B cell (primary cell): ENCODE measurements at regions not wholly inside any gene's neighbourhood (a gene's known extent, or its start where the extent isn't known, plus 50 kb on each side); places are given as distances from the start of the nearest gene placed in this dataset.

Experiments used
- ATAC-seq: fragments of 200-7000 bp; cut with Tn5 transposase; one replicate; pipeline ENCODE4 v1.10.0; 2021; ENCODE audit warnings: low read depth, mild to moderate bottlenecking, moderate number of reproducible peaks, moderate library complexity
- CTCF ChIA-PET: fragments of 350-600 bp; sonication (Branson Sonifier 250); formaldehyde crosslinking; loops from one replicate; lab custom pipeline; 2021; ENCODE audit warnings: antibody characterized with exemption, inconsistent platforms; lab: Charles Lee
- POLR2A ChIA-PET: fragments of 350-600 bp; sonication (Branson Sonifier 250); formaldehyde crosslinking; loops from one replicate; lab custom pipeline; 2021; ENCODE audit warnings: antibody characterized with exemption; lab: Charles Lee
- DNase-seq: peaks from one replicate; pipeline ENCODE4 v3.0.0; 2013
- H2AFZ ChIP-seq: 2 replicates; pipeline ENCODE4 v1.6.1; 2012; ENCODE audit warnings: mild to moderate bottlenecking, low read depth, low read length; ENCODE audit not compliant: insufficient read depth, poor library complexity, severe bottlenecking
- H3K27ac ChIP-seq, 2 donors: 1 replicate in 1 of 2; 2 replicates in 1 of 2; pipeline ENCODE4 v1.5.1; 2012 to 2013; ENCODE audit warnings: low read length in 2 of 2, mild to moderate bottlenecking in 2 of 2, moderate library complexity in 1 of 2
- H3K27me3 ChIP-seq, 4 experiments: fragments of 200-600 bp in 1 of 4; sonication (generic) in 1 of 4; replicated peaks in 1 of 4; 1 replicate in 2 of 4; 2 replicates in 2 of 4; pipeline versions ENCODE4 v1.6.1 to v1.7.0; 2013 to 2016; ENCODE audit warnings: low read length in 3 of 4, mild to moderate bottlenecking in 2 of 4, mixed read lengths in 1 of 4, moderate library complexity in 1 of 4; ENCODE audit not compliant: insufficient read depth in 4 of 4, control insufficient read depth in 3 of 4; ENCODE audit errors: control extremely low read depth in 1 of 4
- H3K36me3 ChIP-seq, 2 experiments: replicated peaks in 1 of 2; 1 replicate in 1 of 2; 2 replicates in 1 of 2; pipeline versions ENCODE4 v1.6.1 to v1.7.1; 2013; ENCODE audit warnings: low read length in 1 of 2; ENCODE audit not compliant: insufficient read depth in 2 of 2, control insufficient read depth in 1 of 2; ENCODE audit errors: control extremely low read depth in 1 of 2, extremely low read depth in 1 of 2
- H3K4me1 ChIP-seq, 2 donors: fragments of 200-600 bp in 1 of 2; sonication (generic) in 1 of 2; 1 replicate in 1 of 2; 2 replicates in 1 of 2; pipeline versions ENCODE4 v1.5.1 to v1.6.1; 2013 to 2017; ENCODE audit warnings: low read length in 2 of 2; ENCODE audit not compliant: control insufficient read depth in 2 of 2, insufficient read depth in 2 of 2
- H3K4me2 ChIP-seq: replicated peaks from 2 replicates; pipeline ENCODE3; 2012; ENCODE audit warnings: mild to moderate bottlenecking, low read depth, low read length; ENCODE audit not compliant: poor library complexity, severe bottlenecking
- H3K4me3 ChIP-seq, 5 experiments: fragments of 200-600 bp in 1 of 5; sonication (generic) in 1 of 5; 1 replicate in 3 of 5; 2 replicates in 2 of 5; pipeline versions ENCODE4 v1.5.1 to v1.7.0; 2011 to 2016; ENCODE audit warnings: low read length in 4 of 5, mild to moderate bottlenecking in 4 of 5, low read depth in 2 of 5, control low read depth in 1 of 5, moderate library complexity in 1 of 5; ENCODE audit not compliant: insufficient read depth in 1 of 5; ENCODE audit errors: control extremely low read depth in 1 of 5, extremely low read depth in 1 of 5
- H3K79me2 ChIP-seq: fragments of 200-600 bp; sonication (generic); one replicate; pipeline ENCODE4 v1.6.0; 2016; ENCODE audit warnings: low read length; ENCODE audit not compliant: control insufficient read depth, insufficient read depth
- H3K9ac ChIP-seq: fragments of 200-600 bp; sonication (generic); 2 replicates; pipeline ENCODE4 v1.6.1; 2017; ENCODE audit warnings: mild to moderate bottlenecking, low read length, moderate library complexity
- H3K9me3 ChIP-seq, 3 donors: one replicate each; pipeline versions ENCODE4 v1.6.1 to v1.7.1; 2013; ENCODE audit warnings: low read length in 2 of 3; ENCODE audit not compliant: control insufficient read depth in 2 of 3, insufficient read depth in 1 of 3; ENCODE audit errors: control extremely low read depth in 1 of 3
- H4K20me1 ChIP-seq: 2 replicates; pipeline ENCODE4 v1.6.0; 2012; ENCODE audit warnings: mild to moderate bottlenecking, low read length; ENCODE audit not compliant: insufficient read depth, control insufficient read depth, poor library complexity, severe bottlenecking
- H3K27ac Mint-ChIP-seq: one replicate; pipeline ENCODE4 v1.8.0; 2021; ENCODE audit warnings: mixed read lengths
- H3K27me3 Mint-ChIP-seq: one replicate; pipeline ENCODE4 v1.8.0; 2021; ENCODE audit warnings: mixed read lengths
- H3K4me1 Mint-ChIP-seq: one replicate; pipeline ENCODE4 v1.8.0; 2021; ENCODE audit warnings: mixed read lengths
- H3K4me3 Mint-ChIP-seq: one replicate; pipeline ENCODE4 v1.8.0; 2021; ENCODE audit warnings: mixed read lengths
- H3K9me3 Mint-ChIP-seq: one replicate; pipeline ENCODE4 v1.8.0; 2022; ENCODE audit warnings: mixed read lengths; ENCODE audit not compliant: insufficient read depth
- CTCF ChIP-seq: fragments of 200-600 bp; IDR thresholded peaks from one replicate; pipeline ENCODE4 v1.8.0; 2022; ENCODE audit warnings: antibody characterized with exemption, mild to moderate bottlenecking
- EZH2 ChIP-seq: IDR thresholded peaks from 2 replicates; pipeline ENCODE4 v1.6.1; 2012; ENCODE audit warnings: borderline replicate concordance, low read depth, mild to moderate bottlenecking, moderate library complexity, low read length; ENCODE audit not compliant: insufficient read depth, poor library complexity, severe bottlenecking
- WGBS: methylation state at CpG from one replicate; pipeline ENCODE4 v1.1.5; 2013; ENCODE audit warnings: missing lambda C conversion rate; ENCODE audit not compliant: insufficient coverage; 5-methylcytosine and 5-hydroxymethylcytosine counted together
- intact Hi-C: fragments of 100-400 bp; cut with micrococcal nuclease; formaldehyde crosslinking; loops from one replicate; pipeline ENCODE4 v1.10.0; 2022

- DNase-seq: no peak
- CTCF ChIA-PET: no interaction called here
- H3K27ac Mint-ChIP-seq: no peak overlapping the region
- ATAC-seq: no peak
- 100% methylated on average over 3 of the region's 3 CpGs for WGBS
- Histone ChIP-seq H2AFZ (no peak overlapping the region), H4K20me1 (no peaks in the 10 kb centered on the region), H3K4me3 (no peak overlapping the region), H3K36me3 (no peaks in the 10 kb centered on the region), H3K79me2 (no peaks in the 10 kb centered on the region), H3K4me2 (no peak overlapping the region), H3K27me3 (peaks cover 0 to 33% (median 11%) of the 10 kb centered on the region in 4 experiments), H3K27ac (no peak overlapping the region), H3K4me1 (peaks cover 17 to 22% of the 10 kb centered on the region in 2 donors), H3K9me3 (peaks cover 0 to 23% (median 0%) of the 10 kb centered on the region in 3 donors), H3K9ac (no peak overlapping the region)
- H3K4me1 Mint-ChIP-seq: peaks cover 17% of the 10 kb centered on the region
- intact Hi-C loops: no loop called here
- no peaks in the 10 kb centered on the region for H3K9me3 Mint-ChIP-seq
- TF ChIP-seq CTCF: no peak
- TF ChIP-seq EZH2: no peak
- no peak overlapping the region for H3K4me3 Mint-ChIP-seq
- H3K27me3 Mint-ChIP-seq: peaks cover 23% of the 10 kb centered on the region
- POLR2A ChIA-PET: no interaction called here
Measured at GRCh38 chr9:129339539-129340157, 161.6 kb upstream of the IER5L start.

GRCh38 chr9:129338724-129339430 lies 160.8 kb upstream of the IER5L start:
- Histone ChIP-seq H3K4me2 (no peak overlapping the region), H2AFZ (no peak overlapping the region), H3K79me2 (no peaks in the 10 kb centered on the region), H4K20me1 (no peaks in the 10 kb centered on the region), H3K27me3 (peaks cover 0 to 41% (median 14%) of the 10 kb centered on the region in 4 experiments), H3K36me3 (no peaks in the 10 kb centered on the region), H3K27ac (no peak overlapping the region), H3K9me3 (peaks cover 0 to 29% (median 0%) of the 10 kb centered on the region in 3 donors), H3K4me1 (peaks cover 24 to 30% of the 10 kb centered on the region in 2 donors), H3K4me3 (no peak overlapping the region), H3K9ac (no peak overlapping the region)
- H3K9me3 Mint-ChIP-seq: no peaks in the 10 kb centered on the region
- POLR2A ChIA-PET: interaction anchor here (0.6 to 0.7 kb wide), 2 partner anchors 208 to 452 kb away, joined by 4 to 5 read pairs; no protein-coding TSS in a partner anchor
- TF ChIP-seq EZH2: no peak
- TF ChIP-seq CTCF: no peak
- H3K27me3 Mint-ChIP-seq: peaks cover 30% of the 10 kb centered on the region
- no peak overlapping the region for H3K27ac Mint-ChIP-seq
- peaks cover 20% of the 10 kb centered on the region for H3K4me1 Mint-ChIP-seq
- ATAC-seq (no peak), DNase-seq (no peak)
- intact Hi-C loops: no loop called here
- WGBS: 90% methylated on average over 18 of the region's 19 CpGs
- CTCF ChIA-PET: no interaction called here
- H3K4me3 Mint-ChIP-seq: no peak overlapping the region
